NCI-H146 treated with DMSO at 0.1 percent for 48 hours (cell line): ENCODE measurements at regions not wholly inside any gene's neighbourhood (a gene's known extent, or its start where the extent isn't known, plus 50 kb on each side); places are given as distances from the start of the nearest gene placed in this dataset.
A peak's percentile ranks its signal among the peaks of the same experiment; 100 is the strongest.
"Not testable (repeated sequence)": the region's sequence is repeated elsewhere in the genome, so short reads cannot be mapped to it uniquely, and the experiment has no call there.

Experiments used
- DNase-seq: peaks from one replicate; lab custom pipeline; 2025; ENCODE audit not compliant: unreplicated experiment; lab: John Stamatoyannopoulos, UW

DNA sequence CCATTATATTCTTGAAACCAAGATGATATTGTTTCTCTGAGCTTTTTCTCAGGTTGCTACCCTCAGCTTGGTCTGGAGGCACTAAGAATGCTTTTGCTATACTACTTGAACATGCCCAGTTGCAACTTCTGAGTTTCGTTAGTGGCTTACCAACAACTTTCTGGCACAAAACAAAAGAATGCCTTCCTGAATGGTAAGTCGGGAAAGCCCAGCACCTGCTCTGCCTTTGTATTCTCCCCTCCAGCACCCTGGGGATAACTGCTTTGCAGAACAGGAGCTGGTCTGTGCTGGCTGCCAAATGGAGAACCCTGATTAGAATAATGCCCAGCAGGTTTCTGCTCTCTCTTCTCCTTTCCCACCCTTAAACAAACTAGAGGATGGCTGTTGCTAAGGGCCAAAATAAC, 149.3 kb downstream of the TGFB2 start:
- DNase-seq, result peak; percentile 95

DNA sequence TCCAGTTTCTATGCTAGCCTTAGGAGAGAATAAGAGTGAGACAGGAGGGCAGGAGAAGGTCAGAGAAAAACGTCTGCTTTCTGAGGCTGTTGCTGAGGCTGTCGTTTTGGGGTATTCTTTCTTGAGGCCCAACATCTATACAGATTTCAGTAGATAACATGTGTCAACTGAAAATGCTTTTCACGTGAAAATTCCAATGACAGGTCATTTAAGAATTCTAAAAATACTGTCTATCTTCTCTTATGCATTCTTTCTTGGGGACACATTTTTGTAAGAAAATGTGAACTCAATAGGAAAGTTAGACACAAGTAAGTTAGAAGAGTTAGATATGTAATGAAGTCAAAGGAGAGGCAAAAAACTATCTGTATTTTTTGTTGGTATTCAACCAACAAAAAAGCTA, 150.8 kb downstream of the TGFB2 start:
- no peak for DNase-seq

DNA sequence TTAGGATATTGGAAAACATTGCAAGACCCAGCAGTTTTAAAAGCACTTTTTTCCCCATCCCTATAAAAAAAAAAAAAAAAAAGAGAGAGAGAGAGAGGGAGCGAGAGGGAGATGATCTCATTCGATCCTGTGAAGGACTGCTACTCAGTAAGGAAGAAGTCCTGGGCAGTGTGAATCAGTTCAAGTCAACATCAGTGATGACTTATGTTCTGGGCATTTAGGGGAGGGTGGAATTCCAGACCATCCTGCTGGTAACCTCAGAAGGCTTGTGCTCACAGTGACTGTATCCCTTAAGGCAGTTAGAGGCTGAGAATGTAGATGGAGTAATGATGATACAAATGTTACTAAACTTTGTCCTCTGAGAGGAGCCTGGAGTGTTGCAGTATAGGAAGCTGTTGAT, 151.4 kb downstream of the TGFB2 start:
- no peak for DNase-seq

DNA sequence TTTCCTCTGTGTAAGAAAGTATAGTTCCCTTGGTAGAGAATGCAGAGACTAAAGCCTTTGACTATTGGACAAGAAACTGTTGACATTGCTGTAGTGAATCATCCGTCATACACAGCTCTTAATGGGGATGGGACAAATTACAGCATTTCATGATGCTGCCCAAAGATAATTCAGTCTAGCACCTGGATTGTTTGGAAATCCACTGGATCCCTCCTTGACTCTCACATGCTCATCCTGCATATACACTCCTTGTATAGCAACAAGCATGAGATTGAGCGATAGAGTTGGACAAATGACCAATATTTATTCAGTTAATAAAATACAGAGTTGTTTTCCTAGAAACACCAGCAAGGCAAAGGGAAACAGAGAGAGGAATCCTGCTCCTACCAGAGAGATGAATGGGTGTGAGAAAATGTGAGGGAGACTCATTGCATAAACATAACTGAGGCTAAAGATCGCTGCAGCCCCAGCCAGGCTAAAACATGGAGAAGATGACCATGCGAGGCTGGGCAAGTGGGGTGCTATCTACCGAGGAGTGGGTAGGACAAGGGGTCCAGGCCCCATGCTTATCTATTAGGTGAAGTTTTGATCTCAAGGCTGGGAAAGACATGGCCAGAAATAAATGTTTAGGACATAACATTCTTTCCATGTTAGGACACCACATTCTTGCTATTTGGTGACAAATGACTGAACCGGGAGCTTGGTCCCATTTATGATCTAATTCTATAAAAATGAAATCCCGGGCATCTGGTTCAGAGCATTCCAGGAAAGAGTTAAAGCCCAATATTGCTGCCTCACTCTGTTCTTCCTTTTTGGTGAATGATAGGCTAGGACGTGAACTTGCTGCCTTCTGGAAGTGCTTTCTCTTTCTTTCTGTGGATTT, 153.2 kb downstream of the TGFB2 start:
- no peak for DNase-seq

DNA sequence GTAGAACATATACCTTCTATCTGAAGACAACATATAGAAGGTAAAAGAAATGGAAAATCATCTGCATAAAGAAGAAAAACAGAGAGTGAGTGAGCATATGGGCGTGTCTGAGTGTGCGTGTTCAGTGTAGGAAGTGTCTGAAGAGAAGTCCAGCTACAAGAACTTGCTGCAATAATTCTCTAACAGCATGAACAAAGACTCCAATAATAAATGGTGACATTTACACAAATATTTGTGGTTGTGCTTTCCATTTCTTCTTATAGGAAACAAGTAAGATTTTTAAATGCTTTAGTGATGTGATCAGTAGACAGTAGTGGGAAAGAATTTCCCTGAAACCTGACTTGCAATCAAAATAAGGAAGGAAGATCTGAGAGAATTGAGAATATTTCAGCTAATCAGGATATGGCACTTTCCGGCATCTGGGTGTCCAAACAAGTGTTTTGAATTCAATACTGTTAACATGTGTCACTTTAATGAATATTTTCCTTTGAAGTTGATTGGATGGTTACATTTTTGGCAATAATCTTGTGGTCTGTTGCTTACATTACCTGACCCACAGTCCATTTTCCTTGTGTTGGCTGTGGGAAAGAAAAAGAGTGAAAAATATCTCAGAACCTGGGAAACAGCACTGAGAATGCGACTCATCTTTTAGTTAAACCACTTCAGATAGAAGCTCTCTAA, 154.0 kb downstream of the TGFB2 start:
- no peak for DNase-seq

DNA sequence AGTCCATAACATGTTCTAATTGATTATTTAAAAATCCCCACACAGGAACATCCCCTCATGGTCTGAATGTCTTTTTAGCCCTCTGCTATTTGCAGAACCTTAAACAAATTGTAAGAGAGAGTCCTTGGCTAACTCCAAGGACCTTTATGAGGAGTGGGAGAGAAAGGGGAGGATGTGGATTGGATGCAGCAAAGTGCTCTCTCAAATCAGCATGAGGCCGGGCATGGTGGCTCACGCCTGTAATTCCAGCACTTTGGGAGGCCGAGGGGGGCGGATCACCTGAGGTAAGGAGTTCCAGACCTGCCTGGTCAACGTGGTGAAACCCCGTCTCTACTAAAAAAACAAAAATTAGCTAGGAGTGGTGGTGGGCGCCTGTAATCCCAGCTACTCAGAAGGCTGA, 154.8 kb downstream of the TGFB2 start:
- no peak for DNase-seq

DNA sequence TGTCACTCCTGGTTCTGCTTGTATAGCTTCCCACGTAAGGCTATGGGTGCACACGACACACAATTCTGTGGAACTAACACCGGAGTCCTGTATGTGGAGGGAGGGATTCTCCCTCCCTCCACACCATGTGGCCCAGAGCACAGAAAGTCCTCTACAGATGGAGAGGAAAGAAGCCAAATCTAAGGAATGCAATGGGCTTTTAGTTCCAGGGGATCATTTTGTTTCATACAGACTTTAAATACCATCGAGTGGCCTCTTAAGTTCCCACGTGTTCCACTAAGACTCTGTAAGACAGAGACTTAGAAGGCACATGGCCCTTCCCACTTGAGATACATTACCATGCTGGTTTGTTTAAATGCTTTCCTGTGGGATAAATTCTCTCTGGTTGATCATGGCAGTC, 156.0 kb downstream of the TGFB2 start:
- DNase-seq, result no peak

DNA sequence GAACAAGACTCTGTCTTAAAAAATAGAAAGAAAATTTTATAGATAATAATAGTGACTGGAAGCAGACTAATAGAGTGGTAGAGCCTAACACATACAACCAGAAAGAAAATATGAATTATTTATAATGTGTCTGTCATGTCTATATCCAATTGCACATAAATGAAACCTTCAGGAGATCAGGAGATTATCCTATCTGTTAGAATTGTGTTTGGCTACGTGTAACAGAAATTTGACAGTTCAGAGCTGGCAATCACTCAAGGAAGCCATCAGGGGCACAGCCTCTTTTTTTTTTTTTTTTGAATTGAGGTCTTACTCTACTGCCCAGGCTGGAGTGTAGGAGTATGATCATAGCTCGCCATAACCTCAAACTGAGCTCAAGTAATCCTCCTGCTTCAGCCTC, 157.2 kb downstream of the TGFB2 start:
- DNase-seq, result no peak

DNA sequence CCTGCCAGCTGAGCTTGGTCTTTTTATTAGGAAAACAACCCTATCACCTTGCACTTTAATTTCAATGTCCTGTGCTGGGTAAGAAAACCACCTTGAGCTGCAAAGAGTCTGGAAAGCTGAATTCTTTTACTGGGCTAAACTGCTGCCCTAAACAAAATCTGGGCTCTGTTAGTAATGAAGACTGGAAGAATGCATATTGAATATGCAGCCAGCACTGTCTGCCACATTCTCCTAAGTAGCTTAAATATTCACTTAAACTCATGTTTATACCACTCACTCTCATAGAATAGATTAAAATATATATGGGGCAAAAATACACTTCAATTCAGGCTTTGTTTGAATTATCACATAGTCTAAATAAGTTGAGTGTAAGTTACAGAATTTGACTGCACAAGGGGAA, 158.0 kb downstream of the TGFB2 start:
- DNase-seq, result no peak

DNA sequence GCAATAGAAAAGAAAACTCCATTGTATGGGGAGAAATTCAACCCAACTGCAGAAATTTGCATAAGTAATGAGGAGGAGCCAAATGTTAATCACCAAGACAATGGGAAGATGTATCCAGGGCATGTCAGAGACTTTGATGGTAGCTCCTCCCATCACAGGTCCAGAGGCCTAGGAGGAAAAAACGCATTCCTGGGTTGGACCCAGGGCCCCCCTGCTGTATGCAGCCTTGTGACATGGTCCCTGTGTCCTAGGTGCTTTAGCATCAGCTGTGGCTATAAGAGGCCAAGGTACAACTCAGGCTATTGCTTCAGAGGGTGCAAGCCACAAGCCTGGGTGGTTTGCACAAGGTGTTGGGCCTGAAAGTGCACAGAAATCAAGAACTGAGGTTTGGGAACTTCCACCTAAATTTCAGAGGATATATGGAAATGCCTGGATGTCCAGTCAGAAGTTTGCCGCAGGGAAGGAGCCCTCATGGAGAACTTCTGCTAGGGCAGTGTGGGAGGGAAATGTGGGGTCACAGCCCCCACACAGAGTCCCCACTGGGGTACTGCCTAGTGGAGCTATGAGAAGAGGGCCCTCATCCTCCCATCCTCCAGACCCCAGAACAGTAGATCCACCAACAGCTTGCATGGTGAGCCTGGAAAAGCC, 162.3 kb downstream of the TGFB2 start:
- no peak for DNase-seq

DNA sequence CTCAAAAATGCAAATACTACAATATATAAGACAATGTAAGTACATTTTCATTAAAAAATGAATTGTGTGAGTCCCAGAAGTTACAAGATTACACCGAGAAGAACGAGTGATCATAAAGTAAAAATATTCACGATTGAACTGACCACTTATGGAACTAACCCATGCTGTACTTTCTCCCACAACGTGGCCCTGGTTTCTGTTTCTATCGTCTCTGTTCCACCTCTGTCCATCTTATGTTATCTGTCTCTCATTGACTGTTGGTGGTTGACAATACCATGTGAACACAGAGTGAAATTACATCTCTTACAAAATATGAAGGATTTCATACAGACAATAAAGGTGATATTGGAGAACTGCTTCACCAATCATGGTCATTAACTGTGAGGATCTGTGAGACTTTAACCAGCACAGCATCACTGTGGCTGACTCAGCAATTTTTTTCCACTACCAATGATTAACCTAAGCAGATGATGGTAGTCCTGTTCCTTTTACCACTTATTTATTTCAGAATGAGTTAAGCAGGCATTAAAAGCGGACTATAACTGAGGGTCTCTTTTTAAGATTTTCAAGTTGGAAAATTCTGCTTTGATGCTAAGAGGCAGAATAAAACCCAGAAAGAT, 165.1 kb downstream of the TGFB2 start:
- no peak for DNase-seq

DNA sequence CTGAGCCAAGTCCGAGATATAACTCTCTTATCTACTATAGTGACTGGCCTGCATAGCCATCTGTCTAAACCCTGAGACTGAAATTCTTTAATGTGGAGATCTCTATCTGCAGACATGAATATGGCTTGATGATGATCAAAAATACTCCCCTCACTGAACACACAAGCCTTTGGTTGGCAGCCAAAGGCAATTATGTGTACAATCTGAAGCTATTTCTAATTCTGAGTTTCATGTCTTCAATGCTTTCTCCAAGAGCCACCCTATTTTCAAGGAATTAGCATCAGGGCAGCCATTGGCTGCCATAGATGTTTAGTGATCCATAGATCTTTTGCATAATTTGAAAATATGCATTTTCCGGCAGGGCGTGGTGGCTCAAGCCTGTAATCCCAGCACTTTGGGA, 168.2 kb downstream of the TGFB2 start:
- no peak for DNase-seq

DNA sequence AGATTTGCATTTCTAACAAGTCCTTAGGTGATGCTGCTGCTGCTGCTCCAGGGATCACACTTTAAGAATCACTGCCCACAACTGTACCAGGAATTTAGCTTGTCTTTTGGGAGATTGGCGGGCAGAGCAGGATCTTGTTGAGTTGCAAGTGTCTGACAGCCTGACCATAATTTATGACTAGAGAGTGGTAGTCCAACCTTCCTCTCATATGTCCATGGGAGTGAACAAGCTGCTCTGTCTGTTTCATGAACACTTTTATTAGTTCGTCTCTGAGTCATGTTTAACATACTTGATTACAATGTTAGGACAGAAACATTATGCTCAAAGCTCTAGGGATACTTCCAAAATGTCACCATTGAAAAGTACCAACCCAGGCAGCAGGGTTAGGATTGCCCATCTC, 169.6 kb downstream of the TGFB2 start:
- DNase-seq, result no peak

DNA sequence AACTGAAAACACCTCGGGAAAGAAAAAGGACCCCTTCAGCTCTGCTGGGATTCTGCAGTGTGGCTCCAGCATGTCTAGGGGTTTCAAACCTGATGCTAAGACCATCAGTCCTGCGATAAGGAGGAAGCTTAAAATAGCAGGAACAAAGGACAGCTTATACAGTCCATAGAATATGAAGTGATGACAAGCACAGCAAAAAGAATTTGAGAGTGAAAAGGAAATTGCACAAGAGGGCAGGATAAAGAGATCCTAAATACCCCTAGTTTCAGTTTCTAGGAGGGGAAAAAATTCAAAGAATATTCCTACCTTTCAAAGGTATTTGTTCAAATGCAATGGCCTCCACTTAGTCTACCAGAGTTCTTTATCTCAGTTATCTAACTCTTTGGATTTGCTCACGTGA, 171.4 kb downstream of the TGFB2 start:
- no peak for DNase-seq

DNA sequence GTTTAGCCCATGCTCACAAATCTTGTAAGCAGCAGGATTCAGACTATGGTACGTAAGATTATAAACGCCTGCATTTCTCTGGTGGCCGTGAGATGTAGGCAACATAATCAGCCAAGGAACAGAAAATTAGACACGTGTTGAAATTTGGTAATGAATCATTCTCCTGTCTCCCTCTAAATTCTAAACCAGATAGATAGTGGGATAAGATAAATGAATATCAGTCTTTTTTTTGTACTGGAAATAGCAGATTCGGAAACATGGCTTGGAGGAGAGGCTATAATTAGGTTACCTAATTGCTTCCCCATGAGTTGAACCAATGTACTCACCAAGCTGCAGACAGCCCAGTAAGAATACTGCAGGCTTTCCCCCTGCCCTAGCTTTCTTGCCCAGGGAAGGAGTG, 172.3 kb downstream of the TGFB2 start:
- no peak for DNase-seq

DNA sequence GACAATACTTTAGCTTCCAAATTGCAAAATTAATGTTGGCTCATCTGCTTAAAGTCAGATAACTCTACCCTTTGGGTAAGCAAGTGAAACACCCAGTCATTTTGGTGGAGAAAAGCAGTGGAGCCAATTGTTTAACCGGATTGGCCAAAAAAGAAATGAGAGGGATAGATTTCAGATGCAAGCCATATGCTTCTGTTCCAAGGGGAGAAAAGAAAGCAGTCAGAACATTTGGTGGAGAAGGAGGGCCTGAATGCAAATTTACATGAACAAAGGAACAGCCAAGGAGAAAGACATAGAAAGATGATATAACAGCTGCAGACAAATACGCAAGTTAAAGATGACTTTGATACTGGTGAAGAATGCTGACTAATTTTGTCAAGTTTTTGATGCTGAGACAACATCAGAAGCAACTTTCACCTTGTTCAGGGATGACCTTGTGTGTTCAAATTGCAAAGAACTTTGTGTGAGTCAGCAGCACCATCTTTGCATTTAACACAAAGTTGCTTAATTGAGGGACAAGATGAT, 173.1 kb downstream of the TGFB2 start:
- no peak for DNase-seq

DNA sequence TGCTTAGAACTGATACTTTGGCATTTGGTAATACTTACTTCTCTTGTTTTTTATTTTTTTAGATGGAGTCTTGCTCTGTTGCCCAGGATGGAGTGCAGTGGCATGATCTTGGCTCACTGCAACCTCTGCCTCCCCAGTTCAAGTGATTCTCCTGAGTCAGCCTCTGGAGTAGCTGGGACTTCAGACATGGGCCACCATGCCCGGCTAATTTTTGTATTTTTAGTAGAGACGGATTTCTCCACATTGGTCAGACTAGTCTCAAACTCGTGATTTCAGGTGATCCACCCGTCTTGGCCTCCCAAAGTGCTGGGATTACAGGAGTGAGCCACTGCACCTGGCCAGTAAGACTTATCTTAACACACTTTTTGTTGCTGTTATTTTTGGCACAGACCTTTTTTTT, 175.5 kb downstream of the TGFB2 start:
- not testable (repeated sequence) for DNase-seq

DNA sequence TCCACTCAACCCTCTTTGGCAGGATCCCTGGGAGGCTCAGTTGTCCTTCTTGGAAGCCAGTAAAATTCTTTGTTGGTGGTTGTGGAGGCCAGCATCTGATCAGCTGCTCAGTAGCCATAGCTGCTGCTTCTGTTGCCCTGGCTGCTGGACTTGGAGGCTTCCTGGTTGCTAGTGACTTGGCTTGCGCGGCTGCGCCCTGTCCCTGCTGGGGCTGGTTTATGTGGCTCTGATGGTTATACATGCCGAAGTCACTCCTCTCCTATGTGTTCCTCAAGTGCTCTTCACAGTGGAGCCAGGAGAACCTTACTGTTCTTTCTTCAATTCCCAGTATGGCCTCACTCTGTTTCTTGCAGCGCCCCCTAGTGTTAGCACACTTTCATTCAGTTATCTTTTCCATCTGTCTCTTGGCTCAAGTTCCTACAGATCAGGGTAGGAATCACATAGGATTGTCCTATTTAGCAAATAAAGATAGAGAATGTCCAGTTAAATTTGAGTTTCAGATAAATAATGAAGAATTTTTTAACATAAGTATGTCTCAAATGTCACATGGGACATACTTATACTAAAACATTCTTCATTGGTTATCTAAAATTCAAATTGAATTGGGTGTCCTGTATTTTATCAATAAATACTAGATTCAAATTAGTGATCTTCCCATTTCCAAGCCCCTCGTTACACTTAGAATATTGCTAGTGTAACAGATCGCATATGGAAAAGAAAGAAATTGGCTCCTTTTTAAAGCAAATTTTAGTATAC, 176.5 kb downstream of the TGFB2 start:
- DNase-seq, result peak; percentile 50

DNA sequence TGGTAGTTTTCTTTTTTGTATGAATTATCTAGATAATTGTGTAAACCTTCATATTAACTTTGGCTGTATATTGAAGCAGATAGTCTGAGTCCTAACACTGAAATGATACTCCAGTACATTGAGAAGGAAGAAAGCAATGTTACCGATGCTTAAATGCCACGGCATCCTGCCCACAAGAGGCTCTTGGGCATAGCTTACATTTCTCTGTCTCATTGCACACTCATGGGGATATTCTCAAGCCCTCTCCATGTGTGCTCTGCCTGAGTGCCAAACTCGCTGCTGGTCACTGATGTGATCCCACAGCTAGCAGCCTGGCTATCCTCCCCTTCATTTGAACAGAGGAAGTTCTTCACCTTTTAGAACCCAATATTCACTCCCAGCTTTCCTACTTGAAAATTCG, 179.4 kb downstream of the TGFB2 start:
- DNase-seq, result no peak

DNA sequence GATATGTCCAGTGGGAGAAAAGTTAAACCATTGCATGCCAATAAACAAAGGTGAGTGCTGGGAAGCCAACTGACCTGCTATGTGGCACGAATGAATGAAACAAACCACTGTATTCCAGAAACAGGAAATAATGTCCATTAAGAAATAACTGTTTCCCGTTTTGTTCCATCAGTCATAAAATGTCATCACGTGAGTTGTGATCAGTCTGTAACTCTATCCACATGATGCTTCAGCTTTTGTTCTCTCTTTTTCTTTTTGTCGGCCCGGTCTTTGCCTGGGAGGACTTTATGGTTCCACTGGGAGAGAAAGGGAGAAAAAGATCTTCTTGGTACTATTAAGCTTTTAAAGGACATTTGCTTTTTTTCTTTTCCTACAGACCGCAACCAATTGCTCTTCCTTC, 179.9 kb downstream of the TGFB2 start:
- DNase-seq, result no peak
